ENCODE measurements at regions not wholly inside any gene's neighbourhood (a gene's known extent, or its start where the extent isn't known, plus 50 kb on each side); places are given as distances from the start of the nearest gene placed in this dataset.

DNA sequence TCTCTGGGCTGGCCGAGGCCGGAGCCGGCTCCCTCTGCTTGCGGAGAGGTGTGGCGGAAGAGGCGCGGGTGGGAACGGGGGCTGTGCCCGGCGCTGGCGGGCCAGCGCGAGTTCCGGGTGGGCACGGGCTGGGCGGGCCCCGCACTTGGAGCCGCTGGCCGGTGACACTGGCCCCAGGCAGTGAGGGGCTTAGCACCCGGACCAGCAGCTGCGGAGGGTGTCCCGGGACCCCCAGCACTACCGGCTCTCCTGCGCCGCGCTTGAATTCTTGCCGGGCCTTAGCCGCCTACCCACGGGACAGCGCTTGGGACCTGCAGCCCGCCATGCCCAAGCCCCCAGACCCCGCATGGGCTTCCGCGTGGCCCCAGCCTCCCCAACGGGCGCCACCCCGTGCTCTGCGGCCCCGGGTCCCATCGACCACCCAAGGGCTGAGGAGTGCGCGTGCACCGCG, 736.3 kb upstream of the ARRDC4 start:
- Histone ChIP-seq H3K27ac (ENCODE audit: insufficient read depth, low read depth, low read length) (no peak overlapping the region), H3K9me1 (replicated peaks; ENCODE audit: control insufficient read depth, extremely low read depth, insufficient read depth, low read length) (no peaks in the 10 kb centered on the region), H3K79me2 (ENCODE audit: control insufficient read depth, insufficient read depth, low read length) (no peaks in the 10 kb centered on the region), H2AFZ (ENCODE audit: low read depth, low read length) (no peak overlapping the region), H3K36me3 (ENCODE audit: control insufficient read depth in 2 of 2, extremely low read depth in 1 of 2, insufficient read depth in 2 of 2, low read length in 2 of 2) (no peaks in the 10 kb centered on the region), H3K9me3 (replicated peaks; ENCODE audit: control insufficient read depth, insufficient read depth, low read length) (no peaks in the 10 kb centered on the region), H3K4me3 (replicated peaks in 1 of 3; ENCODE audit: insufficient read depth in 1 of 3, low read depth in 1 of 3, low read length in 3 of 3) (no peak overlapping the region), H3K4me1 (ENCODE audit: control insufficient read depth, extremely low read depth, insufficient read depth, low read length) (no peaks in the 10 kb centered on the region), H3K9ac (replicated peaks; ENCODE audit: extremely low read depth, insufficient read depth, low read length) (no peak overlapping the region), H3K27me3 (ENCODE audit: control insufficient read depth in 2 of 2, insufficient read depth in 2 of 2, low read length in 2 of 2) (no peaks in the 10 kb centered on the region), H4K20me1 (replicated peaks; ENCODE audit: control insufficient read depth, extremely low read depth, insufficient read depth, low read length) (no peaks in the 10 kb centered on the region), H3K4me2 (ENCODE audit: insufficient read depth, low read length) (no peak overlapping the region)
- intact Hi-C loops (cut with micrococcal nuclease) (no loop called here), dilution Hi-C loops (cut with MboI; ENCODE audit: extremely low pct_ligation_motif_present, low sequenced_read_pairs) (no loop called here)
- TF ChIP-seq GATA2 (IDR thresholded peaks at IDR 0.05; ENCODE audit: insufficient read depth, insufficient read length, low read depth, low read length), result no peak
- TF ChIP-seq POLR2AphosphoS5 (IDR thresholded peaks at IDR 0.05; ENCODE audit: insufficient read depth, low read depth, low read length), result no peak
- TF ChIP-seq FOS (IDR thresholded peaks at IDR 0.05; ENCODE audit: borderline replicate concordance, insufficient read depth, low read length), result no peak
- TF ChIP-seq, protein P1, sequence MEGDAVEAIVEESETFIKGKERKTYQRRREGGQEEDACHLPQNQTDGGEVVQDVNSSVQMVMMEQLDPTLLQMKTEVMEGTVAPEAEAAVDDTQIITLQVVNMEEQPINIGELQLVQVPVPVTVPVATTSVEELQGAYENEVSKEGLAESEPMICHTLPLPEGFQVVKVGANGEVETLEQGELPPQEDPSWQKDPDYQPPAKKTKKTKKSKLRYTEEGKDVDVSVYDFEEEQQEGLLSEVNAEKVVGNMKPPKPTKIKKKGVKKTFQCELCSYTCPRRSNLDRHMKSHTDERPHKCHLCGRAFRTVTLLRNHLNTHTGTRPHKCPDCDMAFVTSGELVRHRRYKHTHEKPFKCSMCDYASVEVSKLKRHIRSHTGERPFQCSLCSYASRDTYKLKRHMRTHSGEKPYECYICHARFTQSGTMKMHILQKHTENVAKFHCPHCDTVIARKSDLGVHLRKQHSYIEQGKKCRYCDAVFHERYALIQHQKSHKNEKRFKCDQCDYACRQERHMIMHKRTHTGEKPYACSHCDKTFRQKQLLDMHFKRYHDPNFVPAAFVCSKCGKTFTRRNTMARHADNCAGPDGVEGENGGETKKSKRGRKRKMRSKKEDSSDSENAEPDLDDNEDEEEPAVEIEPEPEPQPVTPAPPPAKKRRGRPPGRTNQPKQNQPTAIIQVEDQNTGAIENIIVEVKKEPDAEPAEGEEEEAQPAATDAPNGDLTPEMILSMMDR (IDR thresholded peaks at IDR 0.05; ENCODE audit: extremely low read depth in 1 of 2, insufficient read depth in 1 of 2, low read depth in 1 of 2, low read length in 2 of 2), result no peak
- no peak for TF ChIP-seq MYC (IDR thresholded peaks at IDR 0.05; ENCODE audit: low read depth, low read length)
- TF ChIP-seq POLR2A (IDR thresholded peaks at IDR 0.05; ENCODE audit: low read depth, low read length), result no peak
- TF ChIP-seq, protein P2, sequence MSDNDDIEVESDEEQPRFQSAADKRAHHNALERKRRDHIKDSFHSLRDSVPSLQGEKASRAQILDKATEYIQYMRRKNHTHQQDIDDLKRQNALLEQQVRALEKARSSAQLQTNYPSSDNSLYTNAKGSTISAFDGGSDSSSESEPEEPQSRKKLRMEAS (IDR thresholded peaks at IDR 0.05; ENCODE audit: insufficient read depth, insufficient read length), result no peak
- no peak for TF ChIP-seq EZH2 (IDR thresholded peaks at IDR 0.05; ENCODE audit: borderline replicate concordance, low read depth, low read length, severe bottlenecking)
- no peak for TF ChIP-seq JUN (IDR thresholded peaks at IDR 0.05; ENCODE audit: borderline replicate concordance, insufficient read depth, insufficient read length, low read depth)
- CTCF ChIA-PET, result no interaction called here
- BruUV-seq (replicated peaks), result no TSS peak
- POLR2A ChIA-PET, result no interaction called here
- FAIRE-seq (no peak), DNase-seq (ENCODE audit: low read depth, low spot score) (no peak)

All from endothelial cell of umbilical vein (primary cell).